AG04450 (cell line): ENCODE measurements at regions not wholly inside any gene's neighbourhood (a gene's known extent, or its start where the extent isn't known, plus 50 kb on each side); places are given as distances from the start of the nearest gene placed in this dataset.

Experiments used
- CTCF ChIA-PET: fragments of 300-600, 350-600 bp; formaldehyde crosslinking; extraction: SDS; loops from one replicate; lab custom pipeline; 2022; ENCODE audit warnings: antibody characterized with exemption, inconsistent platforms; lab: Charles Lee
- POLR2A ChIA-PET: fragments of 350-600 bp; formaldehyde crosslinking; extraction: SDS; loops from one replicate; lab custom pipeline; 2021; ENCODE audit warnings: antibody characterized with exemption, inconsistent platforms; lab: Yijun Ruan, JAX
- DNase-seq: peaks from one replicate; pipeline ENCODE4 v3.0.0-alpha.2; 2011; ENCODE audit warnings: low read depth, low spot score
- H3K27ac ChIP-seq: one replicate; pipeline ENCODE4 v1.5.1; 2012; ENCODE audit warnings: low read depth, low read length, control low read depth
- H3K27me3 ChIP-seq: one replicate; pipeline ENCODE4 v1.6.0; 2012; ENCODE audit warnings: low read length; ENCODE audit not compliant: control insufficient read depth, insufficient read depth
- H3K4me3 ChIP-seq: 2 replicates; pipeline ENCODE4 v1.5.1; 2011; ENCODE audit warnings: mild to moderate bottlenecking, low read depth, low read length, control low read depth
- H3K9me3 ChIP-seq: 2 replicates; pipeline ENCODE4 v1.5.1; 2012; ENCODE audit warnings: low read length; ENCODE audit not compliant: control insufficient read depth, insufficient read depth
- CTCF ChIP-seq: IDR thresholded peaks from 2 replicates; pipeline ENCODE4 v1.5.1; 2011; ENCODE audit warnings: low read depth, low read length, control low read depth, inconsistent platforms

GRCh38 chr7:136074843-136075242, 97.7 kb upstream of the MTPN start:
- Histone ChIP-seq H3K27ac (no peak overlapping the region), H3K9me3 (no peaks in the 10 kb centered on the region), H3K27me3 (no peaks in the 10 kb centered on the region), H3K4me3 (no peak overlapping the region)
- ChIA-PET CTCF (no interaction called here), POLR2A (no interaction called here)
- no peak for DNase-seq
- TF ChIP-seq CTCF = no peak

GRCh38 chr7:136072447-136072846, 95.3 kb upstream of the MTPN start:
- ChIA-PET POLR2A (no interaction called here), CTCF (no interaction called here)
- no peak overlapping the region for H3K27ac ChIP-seq
- DNase-seq = no peak
- no peaks in the 10 kb centered on the region for H3K9me3 ChIP-seq
- no peak for TF ChIP-seq CTCF
- no peaks in the 10 kb centered on the region for H3K27me3 ChIP-seq
- no peak overlapping the region for H3K4me3 ChIP-seq

GRCh38 chr7:136070736-136071505, 93.8 kb upstream of the MTPN start:
- Histone ChIP-seq H3K9me3 (no peaks in the 10 kb centered on the region), H3K4me3 (no peak overlapping the region), H3K27ac (no peak overlapping the region), H3K27me3 (no peaks in the 10 kb centered on the region)
- no peak for TF ChIP-seq CTCF
- DNase-seq = no peak
- POLR2A ChIA-PET = no interaction called here
- CTCF ChIA-PET = no interaction called here

GRCh38 chr7:136069840-136070529, 92.8 kb upstream of the MTPN start:
- Histone ChIP-seq H3K4me3 (no peak overlapping the region), H3K9me3 (no peaks in the 10 kb centered on the region), H3K27ac (no peak overlapping the region), H3K27me3 (no peaks in the 10 kb centered on the region)
- no peak for DNase-seq
- no peak for TF ChIP-seq CTCF
- ChIA-PET CTCF (no interaction called here), POLR2A (no interaction called here)

- POLR2A ChIA-PET = no interaction called here
- no peak overlapping the region for H3K4me3 ChIP-seq
- no peak for TF ChIP-seq CTCF
- DNase-seq = no peak
- CTCF ChIA-PET = no interaction called here
- no peak overlapping the region for H3K27ac ChIP-seq
- H3K27me3 ChIP-seq = no peaks in the 10 kb centered on the region
- H3K9me3 ChIP-seq = no peaks in the 10 kb centered on the region
These were observed 90.1 kb upstream of the MTPN start for GRCh38 chr7:136067277-136067676.
